GM23338 (cell line): ENCODE measurements at regions not wholly inside any gene's neighbourhood (a gene's known extent, or its start where the extent isn't known, plus 50 kb on each side); places are given as distances from the start of the nearest gene placed in this dataset.

Experiments used
- ATAC-seq: fragments of 200-7000 bp; cut with Tn5 transposase; 3 replicates; pipeline ENCODE4 v1.9.1; 2020
- DNase-seq: peaks from one replicate; pipeline ENCODE4 v3.0.0-alpha.2; 2015; ENCODE audit warnings: low spot score
- H2AFZ ChIP-seq: fragments of 200-600 bp; sonication (generic); 2 replicates; pipeline ENCODE4 v1.8.0; 2016; ENCODE audit warnings: antibody characterized with exemption, mild to moderate bottlenecking, moderate library complexity
- H3F3A ChIP-seq: fragments of 200-600 bp; sonication (generic); replicated peaks from 2 replicates; pipeline ENCODE4 v1.8.0; 2017; ENCODE audit warnings: antibody characterized with exemption, mixed run types, low read depth
- H3K27ac ChIP-seq: fragments of 200-600 bp; sonication (generic); 2 replicates; pipeline ENCODE4 v1.6.1; 2016; ENCODE audit warnings: low read depth
- H3K27me3 ChIP-seq: fragments of 200-600 bp; sonication (generic); 2 replicates; pipeline ENCODE4 v1.8.0; 2016; ENCODE audit warnings: mild to moderate bottlenecking, mixed run types, moderate library complexity; ENCODE audit not compliant: insufficient read depth
- H3K36me3 ChIP-seq: fragments of 200-600 bp; sonication (generic); 2 replicates; pipeline ENCODE4 v1.8.0; 2016; ENCODE audit warnings: mild to moderate bottlenecking; ENCODE audit not compliant: insufficient read depth
- H3K4me1 ChIP-seq: fragments of 200-600 bp; sonication (generic); 2 replicates; pipeline ENCODE4 v1.8.0; 2016; ENCODE audit warnings: mild to moderate bottlenecking, moderate library complexity; ENCODE audit not compliant: insufficient read depth
- H3K4me2 ChIP-seq: fragments of 200-600 bp; sonication (generic); 2 replicates; pipeline ENCODE4 v1.7.1; 2017; ENCODE audit warnings: mixed run types
- H3K4me3 ChIP-seq: fragments of 200-600 bp; sonication (generic); 2 replicates; pipeline ENCODE4 v1.6.1; 2016; ENCODE audit warnings: mixed run types
- H3K79me2 ChIP-seq: fragments of 200-600 bp; sonication (generic); replicated peaks from 2 replicates; pipeline ENCODE4 v1.8.0; 2017; ENCODE audit warnings: mild to moderate bottlenecking; ENCODE audit not compliant: insufficient read depth
- H3K9me2 ChIP-seq: fragments of 200-600 bp; sonication (generic); 2 replicates; pipeline ENCODE4 v1.8.0; 2017; ENCODE audit not compliant: insufficient read depth
- H4K20me1 ChIP-seq: fragments of 200-600 bp; sonication (generic); replicated peaks from 2 replicates; pipeline ENCODE4 v1.8.0; 2017; ENCODE audit warnings: mild to moderate bottlenecking; ENCODE audit not compliant: insufficient read depth
- H3K27ac Mint-ChIP-seq: 2 replicates; pipeline ENCODE4 v1.8.0; 2020; ENCODE audit warnings: inconsistent platforms, mild to moderate bottlenecking, moderate library complexity, mixed read lengths
- H3K27me3 Mint-ChIP-seq: 3 replicates; pipeline ENCODE4 v1.8.0; 2022; ENCODE audit warnings: low read depth, mild to moderate bottlenecking, moderate library complexity, mixed read lengths, inconsistent platforms; ENCODE audit not compliant: insufficient read depth, poor library complexity
- H3K36me3 Mint-ChIP-seq: 3 replicates; pipeline ENCODE4 v1.8.0; 2021; ENCODE audit warnings: low read depth, mild to moderate bottlenecking, inconsistent platforms, moderate library complexity, mixed read lengths
- H3K4me1 Mint-ChIP-seq: 3 replicates; pipeline ENCODE4 v1.8.0; 2020; ENCODE audit warnings: mild to moderate bottlenecking, inconsistent platforms, mixed read lengths
- H3K4me3 Mint-ChIP-seq: 3 replicates; pipeline ENCODE4 v1.8.0; 2021; ENCODE audit warnings: moderate library complexity, mild to moderate bottlenecking, inconsistent platforms, mixed read lengths
- H3K9me3 Mint-ChIP-seq: 3 replicates; pipeline ENCODE4 v1.8.0; 2020; ENCODE audit warnings: moderate library complexity, mild to moderate bottlenecking, inconsistent platforms, mixed read lengths
- CREB1 ChIP-seq: fragments of 250-450 bp; sonication (Bioruptor Pico); IDR thresholded peaks from 2 replicates; pipeline ENCODE4 v1.5.0; 2020; ENCODE audit warnings: low read depth, mild to moderate bottlenecking, moderate library complexity
- CTCF ChIP-seq, 2 experiments: fragments of 200-600 bp in 1 of 2; sonication (generic) in 1 of 2; conservative IDR thresholded peaks; 2 replicates each; pipeline versions ENCODE4 v1.5.1 to v1.6.1; 2016 to 2017; ENCODE audit warnings: antibody characterized with exemption in 2 of 2, low read depth in 2 of 2, mild to moderate bottlenecking in 2 of 2, moderate library complexity in 1 of 2
- EZH2 ChIP-seq: fragments of 200-600 bp; sonication (generic); IDR thresholded peaks from one replicate; pipeline ENCODE4 v1.8.0; 2017; ENCODE audit warnings: antibody characterized with exemption, mild to moderate bottlenecking, low read depth; ENCODE audit not compliant: unreplicated experiment
- NANOG ChIP-seq: IDR thresholded peaks from 2 replicates; pipeline ENCODE4 v1.6.1; 2016; ENCODE audit warnings: antibody characterized with exemption, borderline replicate concordance
- POLR2AphosphoS5 ChIP-seq: IDR thresholded peaks from 2 replicates; pipeline ENCODE4 v1.6.1; 2016; ENCODE audit warnings: antibody characterized with exemption, low read depth
- STAT1 ChIP-seq: IDR thresholded peaks from one replicate; pipeline ENCODE4 v1.6.1; 2016; ENCODE audit warnings: antibody characterized with exemption; ENCODE audit not compliant: unreplicated experiment
- ZNF114 ChIP-seq: fragments of 250-450 bp; sonication (Bioruptor Pico); IDR thresholded peaks from 2 replicates; pipeline ENCODE4 v1.5.0; 2020; ENCODE audit warnings: mild to moderate bottlenecking, moderate library complexity
- ZNF331 ChIP-seq: fragments of 250-450 bp; sonication (Bioruptor Pico); IDR thresholded peaks from 2 replicates; pipeline ENCODE4 v1.5.0; 2020; ENCODE audit warnings: low read depth, mild to moderate bottlenecking, moderate library complexity
- TF ChIP-seq, protein P1 (sequence below): fragments of 250-450 bp; sonication (Bioruptor Pico); IDR thresholded peaks from 2 replicates; pipeline ENCODE4 v1.5.0; 2020; ENCODE audit warnings: mild to moderate bottlenecking, moderate library complexity

DNA sequence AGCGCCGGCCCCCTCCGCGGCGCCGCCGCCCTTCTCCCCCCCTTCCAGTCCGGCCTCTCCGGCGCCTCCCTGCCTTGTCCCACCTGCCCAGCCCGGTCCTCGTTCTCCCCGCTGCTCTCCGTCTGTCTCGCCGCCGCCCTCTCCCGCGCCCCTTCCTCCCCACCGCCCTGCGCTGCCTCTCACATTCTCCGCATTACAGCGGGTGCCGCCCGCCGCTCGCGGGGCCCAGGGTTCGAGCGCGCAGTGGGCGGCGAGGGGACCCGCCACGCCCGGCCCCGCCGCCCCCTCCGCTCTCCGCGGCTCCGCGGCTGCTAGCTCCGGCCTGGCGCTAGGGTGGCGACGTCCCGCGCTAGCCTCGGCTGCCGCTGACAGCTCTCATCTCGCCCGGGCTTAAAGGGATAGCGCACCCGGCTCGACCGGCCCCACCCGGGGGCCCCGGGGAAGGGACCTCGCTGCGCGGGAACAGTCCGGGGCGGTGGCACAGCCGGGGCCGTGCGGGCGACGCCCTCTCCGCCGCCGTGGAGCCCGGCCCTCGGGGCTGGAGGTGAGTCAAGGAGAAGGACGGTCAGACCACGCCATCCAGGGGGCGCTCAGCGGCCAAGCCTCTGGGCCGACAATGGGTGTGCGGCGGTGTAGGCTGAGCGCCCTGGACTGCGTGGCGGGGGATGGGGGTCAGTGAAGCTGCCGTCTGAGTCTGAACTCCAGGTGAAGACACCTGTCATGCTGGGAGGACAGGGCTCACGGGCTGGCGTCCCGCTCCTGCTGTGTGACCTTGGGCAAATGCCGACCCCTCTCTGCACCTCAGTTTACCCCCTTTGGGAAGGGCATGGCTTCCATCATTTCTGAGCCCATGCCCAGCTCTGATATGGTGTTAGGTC is 187.4 kb upstream of the LINGO1 start:
- Histone ChIP-seq H2AFZ (peak overlapping the region; percentile 76; the same call in 1 of the 2 replicates), H3F3A (no peaks in the 10 kb centered on the region), H3K79me2 (no peaks in the 10 kb centered on the region), H3K27me3 (peaks cover 44% of the 10 kb centered on the region), H3K4me2 (peak overlapping the region; percentile 87), H3K36me3 (no peaks in the 10 kb centered on the region), H3K27ac (no peak overlapping the region), H3K9me2 (no peaks in the 10 kb centered on the region), H3K4me1 (peaks cover 3% of the 10 kb centered on the region), H3K4me3 (peak overlapping the region; percentile 65), H4K20me1 (no peaks in the 10 kb centered on the region; the same call in 1 of the 2 replicates)
- no peaks in the 10 kb centered on the region; the same call in 2 of the 3 replicates for H3K9me3 Mint-ChIP-seq
- H3K4me3 Mint-ChIP-seq = peak overlapping the region; percentile 64
- peaks cover 18% of the 10 kb centered on the region for H3K4me1 Mint-ChIP-seq
- TF ChIP-seq EZH2 (no peak), POLR2AphosphoS5 (no peak), CTCF (conservative IDR thresholded peaks at IDR 0.05; ENCODE audit: low read depth in 2 of 2) (peak; percentile 38 to 76)
- ATAC-seq = peak; percentile 69
- H3K27ac Mint-ChIP-seq = no peak overlapping the region
- H3K27me3 Mint-ChIP-seq = peaks cover 41% of the 10 kb centered on the region
- H3K36me3 Mint-ChIP-seq = no peaks in the 10 kb centered on the region
- peak; percentile 76 for DNase-seq

DNA sequence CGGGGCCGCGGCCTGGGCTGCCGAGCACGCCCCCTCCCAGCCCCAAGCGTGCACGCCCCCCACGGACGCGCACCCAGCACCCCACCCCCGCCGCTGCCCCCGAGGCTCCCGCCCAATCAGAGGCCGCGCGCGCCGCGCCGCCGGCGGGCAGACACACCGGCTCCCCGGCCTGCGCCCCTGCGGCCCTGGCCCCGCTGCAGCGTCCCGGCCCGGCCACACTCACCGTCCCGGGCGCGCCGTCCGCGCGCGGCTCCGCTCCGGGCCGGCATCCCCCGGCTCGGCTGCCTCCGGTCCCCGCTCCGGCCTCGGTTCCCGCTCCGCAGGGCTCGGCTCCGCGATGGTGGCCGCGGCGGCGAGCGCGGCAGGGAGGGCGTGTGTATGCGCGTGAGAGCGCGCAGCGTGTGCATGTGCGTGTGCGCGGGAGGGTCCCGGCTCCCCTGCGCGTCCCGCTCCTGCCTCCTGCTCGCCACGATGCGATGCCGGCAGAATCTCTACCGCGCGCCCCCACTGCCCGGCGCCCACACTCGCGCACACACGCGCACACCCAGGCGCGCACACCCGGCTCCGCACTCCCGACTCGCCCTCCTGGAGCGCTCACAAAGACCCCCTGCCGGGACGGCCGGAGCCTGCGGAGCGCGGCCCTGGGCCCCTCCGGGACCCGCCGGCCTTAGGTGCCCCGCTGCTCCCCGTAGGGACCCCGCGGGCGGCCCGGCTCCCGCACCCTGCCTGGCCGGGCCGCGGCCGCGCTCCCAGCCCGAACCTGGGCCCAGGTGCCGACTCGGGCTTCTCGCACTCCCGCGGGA is 186.5 kb upstream of the LINGO1 start:
- peaks cover 44% of the 10 kb centered on the region for H3K27me3 ChIP-seq
- peaks cover 40% of the 10 kb centered on the region for H3K27me3 Mint-ChIP-seq
- ATAC-seq (peak; percentile 2; the same call in 2 of the 3 replicates), DNase-seq (peak; percentile 51)
- H3K27ac Mint-ChIP-seq = no peak overlapping the region
- H3K9me2 ChIP-seq = no peaks in the 10 kb centered on the region
- H3K4me1 Mint-ChIP-seq = peaks cover 18% of the 10 kb centered on the region
- H3F3A ChIP-seq = no peaks in the 10 kb centered on the region
- no peaks in the 10 kb centered on the region for H3K79me2 ChIP-seq
- peak overlapping the region; percentile 14; the same call in 1 of the 2 replicates for H2AFZ ChIP-seq
- H3K27ac ChIP-seq = no peak overlapping the region
- peak overlapping the region; percentile 87 for H3K4me2 ChIP-seq
- H3K36me3 ChIP-seq = no peaks in the 10 kb centered on the region
- H3K9me3 Mint-ChIP-seq = no peaks in the 10 kb centered on the region; the same call in 2 of the 3 replicates
- H3K4me3 Mint-ChIP-seq = peak overlapping the region; percentile 64; the same call in 2 of the 3 replicates
- peaks cover 3% of the 10 kb centered on the region for H3K4me1 ChIP-seq
- no peaks in the 10 kb centered on the region for H3K36me3 Mint-ChIP-seq
- H4K20me1 ChIP-seq = no peaks in the 10 kb centered on the region; the same call in 1 of the 2 replicates
- peak overlapping the region; percentile 65 for H3K4me3 ChIP-seq
- TF ChIP-seq POLR2AphosphoS5 = no peak
- TF ChIP-seq CREB1 (CRISPR knock-in tag) = no peak
- TF ChIP-seq ZNF114 (CRISPR knock-in tag) = no peak
- no peak for TF ChIP-seq EZH2
- TF ChIP-seq ZNF331 = no peak
- TF ChIP-seq STAT1 = no peak
- TF ChIP-seq NANOG = no peak
- TF ChIP-seq, protein P1, sequence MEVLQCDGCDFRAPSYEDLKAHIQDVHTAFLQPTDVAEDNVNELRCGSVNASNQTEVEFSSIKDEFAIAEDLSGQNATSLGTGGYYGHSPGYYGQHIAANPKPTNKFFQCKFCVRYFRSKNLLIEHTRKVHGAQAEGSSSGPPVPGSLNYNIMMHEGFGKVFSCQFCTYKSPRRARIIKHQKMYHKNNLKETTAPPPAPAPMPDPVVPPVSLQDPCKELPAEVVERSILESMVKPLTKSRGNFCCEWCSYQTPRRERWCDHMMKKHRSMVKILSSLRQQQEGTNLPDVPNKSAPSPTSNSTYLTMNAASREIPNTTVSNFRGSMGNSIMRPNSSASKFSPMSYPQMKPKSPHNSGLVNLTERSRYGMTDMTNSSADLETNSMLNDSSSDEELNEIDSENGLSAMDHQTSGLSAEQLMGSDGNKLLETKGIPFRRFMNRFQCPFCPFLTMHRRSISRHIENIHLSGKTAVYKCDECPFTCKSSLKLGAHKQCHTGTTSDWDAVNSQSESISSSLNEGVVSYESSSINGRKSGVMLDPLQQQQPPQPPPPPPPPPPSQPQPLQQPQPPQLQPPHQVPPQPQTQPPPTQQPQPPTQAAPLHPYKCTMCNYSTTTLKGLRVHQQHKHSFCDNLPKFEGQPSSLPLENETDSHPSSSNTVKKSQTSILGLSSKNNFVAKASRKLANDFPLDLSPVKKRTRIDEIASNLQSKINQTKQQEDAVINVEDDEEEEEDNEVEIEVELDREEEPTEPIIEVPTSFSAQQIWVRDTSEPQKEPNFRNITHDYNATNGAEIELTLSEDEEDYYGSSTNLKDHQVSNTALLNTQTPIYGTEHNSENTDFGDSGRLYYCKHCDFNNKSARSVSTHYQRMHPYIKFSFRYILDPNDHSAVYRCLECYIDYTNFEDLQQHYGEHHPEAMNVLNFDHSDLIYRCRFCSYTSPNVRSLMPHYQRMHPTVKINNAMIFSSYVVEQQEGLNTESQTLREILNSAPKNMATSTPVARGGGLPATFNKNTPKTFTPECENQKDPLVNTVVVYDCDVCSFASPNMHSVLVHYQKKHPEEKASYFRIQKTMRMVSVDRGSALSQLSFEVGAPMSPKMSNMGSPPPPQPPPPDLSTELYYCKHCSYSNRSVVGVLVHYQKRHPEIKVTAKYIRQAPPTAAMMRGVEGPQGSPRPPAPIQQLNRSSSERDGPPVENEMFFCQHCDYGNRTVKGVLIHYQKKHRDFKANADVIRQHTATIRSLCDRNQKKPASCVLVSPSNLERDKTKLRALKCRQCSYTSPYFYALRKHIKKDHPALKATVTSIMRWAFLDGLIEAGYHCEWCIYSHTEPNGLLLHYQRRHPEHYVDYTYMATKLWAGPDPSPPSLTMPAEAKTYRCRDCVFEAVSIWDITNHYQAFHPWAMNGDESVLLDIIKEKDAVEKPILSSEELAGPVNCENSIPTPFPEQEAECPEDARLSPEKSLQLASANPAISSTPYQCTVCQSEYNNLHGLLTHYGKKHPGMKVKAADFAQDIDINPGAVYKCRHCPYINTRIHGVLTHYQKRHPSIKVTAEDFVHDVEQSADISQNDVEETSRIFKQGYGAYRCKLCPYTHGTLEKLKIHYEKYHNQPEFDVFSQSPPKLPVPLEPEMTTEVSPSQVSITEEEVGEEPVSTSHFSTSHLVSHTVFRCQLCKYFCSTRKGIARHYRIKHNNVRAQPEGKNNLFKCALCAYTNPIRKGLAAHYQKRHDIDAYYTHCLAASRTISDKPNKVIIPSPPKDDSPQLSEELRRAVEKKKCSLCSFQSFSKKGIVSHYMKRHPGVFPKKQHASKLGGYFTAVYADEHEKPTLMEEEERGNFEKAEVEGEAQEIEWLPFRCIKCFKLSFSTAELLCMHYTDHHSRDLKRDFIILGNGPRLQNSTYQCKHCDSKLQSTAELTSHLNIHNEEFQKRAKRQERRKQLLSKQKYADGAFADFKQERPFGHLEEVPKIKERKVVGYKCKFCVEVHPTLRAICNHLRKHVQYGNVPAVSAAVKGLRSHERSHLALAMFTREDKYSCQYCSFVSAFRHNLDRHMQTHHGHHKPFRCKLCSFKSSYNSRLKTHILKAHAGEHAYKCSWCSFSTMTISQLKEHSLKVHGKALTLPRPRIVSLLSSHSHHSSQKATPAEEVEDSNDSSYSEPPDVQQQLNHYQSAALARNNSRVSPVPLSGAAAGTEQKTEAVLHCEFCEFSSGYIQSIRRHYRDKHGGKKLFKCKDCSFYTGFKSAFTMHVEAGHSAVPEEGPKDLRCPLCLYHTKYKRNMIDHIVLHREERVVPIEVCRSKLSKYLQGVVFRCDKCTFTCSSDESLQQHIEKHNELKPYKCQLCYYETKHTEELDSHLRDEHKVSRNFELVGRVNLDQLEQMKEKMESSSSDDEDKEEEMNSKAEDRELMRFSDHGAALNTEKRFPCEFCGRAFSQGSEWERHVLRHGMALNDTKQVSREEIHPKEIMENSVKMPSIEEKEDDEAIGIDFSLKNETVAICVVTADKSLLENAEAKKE (CRISPR knock-in tag) = no peak
